ENCODE measurements at regions not wholly inside any gene's neighbourhood (a gene's known extent, or its start where the extent isn't known, plus 50 kb on each side); places are given as distances from the start of the nearest gene placed in this dataset.
A peak's percentile ranks its signal among the peaks of the same experiment; 100 is the strongest.

GRCh38 chr2:64765160-64765805, 111.6 kb upstream of the SERTAD2 start:
- Mint-ChIP-seq H3K27ac (no peak overlapping the region), H3K4me3 (ENCODE audit: low read depth) (no peak overlapping the region)

GRCh38 chr2:64766841-64767669, 113.3 kb upstream of the SERTAD2 start:
- Mint-ChIP-seq H3K9me3 (ENCODE audit: low read depth) (no peaks in the 10 kb centered on the region), H3K36me3 (ENCODE audit: insufficient read depth) (no peaks in the 10 kb centered on the region), H3K27ac (peak overlapping the region; percentile 95), H3K27me3 (peaks cover 26% of the 10 kb centered on the region), H3K4me3 (ENCODE audit: low read depth) (peak overlapping the region; percentile 85), H3K4me1 (ENCODE audit: low read depth) (peaks cover 21% of the 10 kb centered on the region)
- TF ChIP-seq CTCF (IDR thresholded peaks at IDR 0.05; ENCODE audit: unreplicated experiment): no peak
- no peak for DNase-seq (ENCODE audit: low spot score, unreplicated experiment)

More at GRCh38 chr2:64765160-64765805, 111.6 kb upstream of the SERTAD2 start:
- H3K27me3 Mint-ChIP-seq: peaks cover 29% of the 10 kb centered on the region
- no peak for DNase-seq (ENCODE audit: low spot score, unreplicated experiment)
- no peaks in the 10 kb centered on the region for H3K9me3 Mint-ChIP-seq (ENCODE audit: low read depth)
- no peaks in the 10 kb centered on the region for H3K36me3 Mint-ChIP-seq (ENCODE audit: insufficient read depth)
- no peak for TF ChIP-seq CTCF (IDR thresholded peaks at IDR 0.05; ENCODE audit: unreplicated experiment)
- H3K4me1 Mint-ChIP-seq (ENCODE audit: low read depth): peaks cover 15% of the 10 kb centered on the region

GRCh38 chr2:64767670-64768468, 114.2 kb upstream of the SERTAD2 start:
- H3K9me3 Mint-ChIP-seq (ENCODE audit: low read depth): no peaks in the 10 kb centered on the region
- no peak for TF ChIP-seq CTCF (IDR thresholded peaks at IDR 0.05; ENCODE audit: unreplicated experiment)
- DNase-seq (ENCODE audit: low spot score, unreplicated experiment): peak; percentile 62
- H3K4me1 Mint-ChIP-seq (ENCODE audit: low read depth): peaks cover 21% of the 10 kb centered on the region
- peak overlapping the region; percentile 95 for H3K27ac Mint-ChIP-seq
- H3K4me3 Mint-ChIP-seq (ENCODE audit: low read depth): peak overlapping the region; percentile 85
- H3K27me3 Mint-ChIP-seq: peaks cover 22% of the 10 kb centered on the region
- no peaks in the 10 kb centered on the region for H3K36me3 Mint-ChIP-seq (ENCODE audit: insufficient read depth)

- no peaks in the 10 kb centered on the region for H3K36me3 Mint-ChIP-seq (ENCODE audit: insufficient read depth)
- H3K27ac Mint-ChIP-seq: peak overlapping the region; percentile 83
- no peaks in the 10 kb centered on the region for H3K9me3 Mint-ChIP-seq (ENCODE audit: low read depth)
- H3K4me1 Mint-ChIP-seq (ENCODE audit: low read depth): peaks cover 21% of the 10 kb centered on the region
- H3K4me3 Mint-ChIP-seq (ENCODE audit: low read depth): peak overlapping the region; percentile 85
- DNase-seq (ENCODE audit: low spot score, unreplicated experiment): no peak
- peaks cover 18% of the 10 kb centered on the region for H3K27me3 Mint-ChIP-seq
- no peak for TF ChIP-seq CTCF (IDR thresholded peaks at IDR 0.05; ENCODE audit: unreplicated experiment)
Observed at GRCh38 chr2:64768491-64769005, 114.8 kb upstream of the SERTAD2 start.
